H1 (cell line): ENCODE measurements at regions not wholly inside any gene's neighbourhood (a gene's known extent, or its start where the extent isn't known, plus 50 kb on each side); places are given as distances from the start of the nearest gene placed in this dataset.

Experiments used
- CTCF ChIA-PET: fragments of 300-600 bp; sonication (Branson Sonifier 250); formaldehyde crosslinking; loops from one replicate; lab custom pipeline; 2021; ENCODE audit not compliant: partially characterized antibody; lab: Charles Lee
- POLR2A ChIA-PET: fragments of 300-600 bp; sonication (Branson Sonifier 250); formaldehyde crosslinking; loops from one replicate; lab custom pipeline; 2021; ENCODE audit warnings: inconsistent platforms; ENCODE audit not compliant: partially characterized antibody; lab: Charles Lee
- DNase-seq, 2 experiments: peaks; one replicate each; pipeline versions ENCODE4 v3.0.0 to v3.0.0-alpha.2; 2010 to 2022; ENCODE audit warnings: low spot score in 2 of 2, low read depth in 1 of 2, mixed read lengths in 1 of 2
- FAIRE-seq: peaks from 2 replicates; lab custom pipeline; 2011; peaks lifted over from hg19 to GRCh38; lab: Jason Lieb, UNC
- H2AFZ ChIP-seq: 2 replicates; pipeline ENCODE4 v1.8.1; 2012; ENCODE audit warnings: low read length, inconsistent platforms
- H2AK5ac ChIP-seq: 2 replicates; pipeline ENCODE4 v1.6.1; 2013; ENCODE audit warnings: low read depth, low read length
- H2BK120ac ChIP-seq: replicated peaks from 2 replicates; pipeline ENCODE3; 2013; ENCODE audit warnings: low read depth, low read length, inconsistent platforms
- H2BK12ac ChIP-seq: 2 replicates; pipeline ENCODE4 v1.6.1; 2013; ENCODE audit warnings: low read depth, low read length
- H2BK15ac ChIP-seq: 2 replicates; pipeline ENCODE4 v1.6.1; 2013; ENCODE audit warnings: low read length
- H2BK20ac ChIP-seq: 2 replicates; pipeline ENCODE4 v1.6.1; 2013; ENCODE audit warnings: low read length
- H2BK5ac ChIP-seq: 2 replicates; pipeline ENCODE4 v1.6.1; 2013; ENCODE audit warnings: low read depth, low read length
- H3K14ac ChIP-seq: 2 replicates; pipeline ENCODE4 v1.6.1; 2013; ENCODE audit warnings: inconsistent platforms; ENCODE audit not compliant: insufficient read length
- H3K18ac ChIP-seq: 2 replicates; pipeline ENCODE4 v1.6.1; 2013; ENCODE audit warnings: low read length; ENCODE audit errors: extremely low read depth
- H3K23ac ChIP-seq: 2 replicates; pipeline ENCODE4 v1.6.1; 2013; ENCODE audit warnings: inconsistent platforms; ENCODE audit not compliant: insufficient read length
- H3K23me2 ChIP-seq: 2 replicates; pipeline ENCODE4 v1.6.1; 2013; ENCODE audit warnings: low read depth, low read length
- H3K27ac ChIP-seq: 2 replicates; pipeline ENCODE4 v1.6.1; 2011; ENCODE audit warnings: low read depth, low read length, inconsistent platforms
- H3K27me3 ChIP-seq, 4 experiments: replicated peaks in 1 of 4; 1 replicate in 1 of 4; 2 replicates in 3 of 4; pipeline versions ENCODE4 v1.6.1 to v1.8.1; 2011 to 2013; ENCODE audit warnings: low read length in 3 of 4, mild to moderate bottlenecking in 3 of 4, inconsistent platforms in 2 of 4, mixed read lengths in 2 of 4, moderate library complexity in 1 of 4; ENCODE audit not compliant: control insufficient read depth in 3 of 4, insufficient read depth in 3 of 4; ENCODE audit errors: extremely low read depth in 1 of 4
- H3K36me3 ChIP-seq, 4 experiments: 2 replicates each; pipeline versions ENCODE4 v1.6.1 to v1.8.1; 2011 to 2013; ENCODE audit warnings: mild to moderate bottlenecking in 4 of 4, low read length in 3 of 4, moderate library complexity in 2 of 4, control low read depth in 1 of 4, inconsistent platforms in 1 of 4; ENCODE audit not compliant: insufficient read depth in 4 of 4, control insufficient read depth in 2 of 4
- H3K4ac ChIP-seq: replicated peaks from 2 replicates; pipeline ENCODE3; 2013; ENCODE audit warnings: low read length, low read depth, mixed read lengths, inconsistent platforms; ENCODE audit not compliant: insufficient read length
- H3K4me1 ChIP-seq, 4 experiments: replicated peaks in 1 of 4; 1 replicate in 1 of 4; 2 replicates in 3 of 4; pipeline versions ENCODE4 v1.6.1 to v1.8.1; 2011 to 2013; ENCODE audit warnings: low read length in 3 of 4, inconsistent platforms in 2 of 4, mixed read lengths in 1 of 4; ENCODE audit not compliant: insufficient read depth in 4 of 4, control insufficient read depth in 3 of 4
- H3K4me2 ChIP-seq, 2 experiments: 2 replicates each; pipeline versions ENCODE4 v1.6.1 to v1.8.1; 2011 to 2013; ENCODE audit warnings: low read depth in 2 of 2, low read length in 2 of 2, control low read depth in 1 of 2, inconsistent platforms in 1 of 2, mild to moderate bottlenecking in 1 of 2; ENCODE audit not compliant: insufficient read depth in 1 of 2
- H3K4me3 ChIP-seq, 4 experiments: fragments of 200-600, 300-600 bp in 1 of 4; sonication (generic), shearing (Covaris generic), sonication (Bioruptor Twin) in 1 of 4; 2 replicates each; pipeline versions ENCODE4 v1.5.1 to v1.8.1; 2011 to 2016; ENCODE audit warnings: low read length in 4 of 4, low read depth in 3 of 4, control low read depth in 2 of 4, inconsistent platforms in 2 of 4, mild to moderate bottlenecking in 2 of 4, mixed read lengths in 1 of 4, moderate library complexity in 1 of 4; ENCODE audit not compliant: insufficient read depth in 2 of 4; ENCODE audit errors: extremely low read depth in 1 of 4
- H3K56ac ChIP-seq: replicated peaks from 2 replicates; pipeline ENCODE3; 2013; ENCODE audit warnings: low read depth, mild to moderate bottlenecking, mixed read lengths, low read length, inconsistent platforms; ENCODE audit not compliant: insufficient read length
- H3K79me1 ChIP-seq: 2 replicates; pipeline ENCODE4 v1.6.1; 2013; ENCODE audit warnings: low read depth, low read length, control low read depth
- H3K79me2 ChIP-seq, 2 experiments: 2 replicates each; pipeline versions ENCODE4 v1.6.1 to v1.8.1; 2012 to 2013; ENCODE audit warnings: low read length in 2 of 2, mild to moderate bottlenecking in 2 of 2, inconsistent platforms in 1 of 2; ENCODE audit not compliant: insufficient read depth in 2 of 2, control insufficient read depth in 1 of 2
- H3K9ac ChIP-seq, 4 experiments: replicated peaks in 1 of 4; 1 replicate in 1 of 4; 2 replicates in 3 of 4; pipeline versions ENCODE4 v1.6.1 to v1.8.1; 2011 to 2013; ENCODE audit warnings: low read depth in 3 of 4, low read length in 3 of 4, control low read depth in 2 of 4, mild to moderate bottlenecking in 2 of 4, moderate library complexity in 2 of 4, inconsistent platforms in 1 of 4; ENCODE audit errors: extremely low read depth in 1 of 4
- H3K9me3 ChIP-seq, 2 experiments: 2 replicates each; pipeline versions ENCODE4 v1.6.1 to v1.8.1; 2012 to 2013; ENCODE audit warnings: mild to moderate bottlenecking in 2 of 2, moderate library complexity in 2 of 2, control low read depth in 1 of 2, inconsistent platforms in 1 of 2, low read depth in 1 of 2, low read length in 1 of 2, mixed read lengths in 1 of 2; ENCODE audit not compliant: insufficient read depth in 2 of 2
- H4K20me1 ChIP-seq, 2 experiments: replicated peaks in 1 of 2; 2 replicates each; pipeline versions ENCODE3 to v1.8.1; 2011 to 2013; ENCODE audit warnings: inconsistent platforms in 2 of 2, low read length in 2 of 2, mild to moderate bottlenecking in 1 of 2; ENCODE audit not compliant: insufficient read depth in 2 of 2, control insufficient read depth in 1 of 2
- H4K5ac ChIP-seq: 2 replicates; pipeline ENCODE4 v1.6.1; 2013; ENCODE audit warnings: low read length, low read depth, mixed read lengths, inconsistent platforms; ENCODE audit not compliant: insufficient read length
- H4K8ac ChIP-seq: 2 replicates; pipeline ENCODE4 v1.8.0; 2013; ENCODE audit warnings: mild to moderate bottlenecking, moderate library complexity, low read length, inconsistent platforms; ENCODE audit not compliant: insufficient read depth; ENCODE audit errors: extremely low read depth
- H4K91ac ChIP-seq: replicated peaks from 2 replicates; pipeline ENCODE3; 2013; ENCODE audit warnings: low read length, mixed read lengths, inconsistent platforms; ENCODE audit not compliant: insufficient read length
- FOSL1 ChIP-seq: IDR thresholded peaks from 2 replicates; pipeline ENCODE4 v1.6.1; 2011; ENCODE audit warnings: mild to moderate bottlenecking, low read depth, low read length, moderate library complexity; ENCODE audit not compliant: insufficient read depth
- JUN ChIP-seq: IDR thresholded peaks from 2 replicates; pipeline ENCODE4 v1.6.1; 2011; ENCODE audit warnings: low read depth, mild to moderate bottlenecking, improper control_type of control experiment, low read length
- WGBS, 2 experiments: shearing (Covaris generic) in 1 of 2; methylation state at CpG; one replicate each; pipeline versions ENCODE4 v1.1.6 to v1.1.7; 2013 to 2015; ENCODE audit warnings: low lambda C conversion rate in 2 of 2, mixed read lengths in 2 of 2, inconsistent platforms in 1 of 2, low coverage in 1 of 2, missing lambda C conversion rate in 1 of 2; ENCODE audit not compliant: insufficient replicate concordance in 2 of 2, insufficient coverage in 1 of 2, insufficient read length in 1 of 2; ENCODE audit errors: extremely low coverage in 1 of 2, missing lambda C conversion rate in 1 of 2; 5-methylcytosine and 5-hydroxymethylcytosine counted together

DNA sequence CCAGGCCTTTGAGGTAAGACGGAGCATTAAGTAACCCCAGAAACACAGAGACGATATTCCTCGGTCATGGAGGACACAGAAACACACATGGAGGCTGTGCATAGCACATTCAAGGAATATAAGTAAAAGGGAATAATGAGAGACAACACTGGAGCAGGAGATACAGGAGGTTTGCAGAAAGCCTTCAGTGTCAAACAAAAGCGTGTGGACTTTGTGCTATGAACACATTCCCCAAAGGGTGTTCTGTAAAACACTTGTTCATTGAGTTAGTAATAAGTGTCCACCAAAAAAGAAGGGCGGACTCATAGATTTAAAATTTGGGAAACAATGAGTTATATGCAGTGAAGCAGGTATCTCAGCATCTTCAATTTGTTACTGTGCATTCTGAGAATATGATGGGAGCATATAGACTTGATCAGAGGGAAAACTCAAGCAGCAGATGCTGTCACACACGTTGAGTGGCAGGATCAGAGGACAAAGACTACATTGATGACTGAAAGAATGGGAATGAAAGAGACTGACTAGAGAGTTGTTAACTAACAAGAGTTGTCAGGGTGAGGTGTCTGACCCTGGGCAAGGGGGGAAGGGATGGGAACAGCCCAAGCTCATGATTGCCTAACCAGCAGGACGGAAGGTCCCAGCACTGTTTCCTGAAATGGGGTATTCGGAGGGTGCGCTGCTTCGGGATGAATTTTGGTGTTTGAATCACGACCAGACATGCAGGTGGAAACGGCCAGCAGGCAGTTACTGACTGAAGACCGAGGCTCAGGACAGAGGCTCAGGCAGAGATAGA is 85.2 kb upstream of the VIPR2 start:
- Histone ChIP-seq H3K23ac (no peak overlapping the region), H3K9me3 (peaks cover 73 to 90% of the 10 kb centered on the region in 2 experiments), H2BK5ac (no peak overlapping the region), H2BK12ac (no peak overlapping the region), H3K27ac (no peak overlapping the region), H4K8ac (no peak overlapping the region), H4K20me1 (no peaks in the 10 kb centered on the region), H3K4ac (no peak overlapping the region), H3K79me2 (no peaks in the 10 kb centered on the region), H3K18ac (no peak overlapping the region), H3K23me2 (no peaks in the 10 kb centered on the region), H3K56ac (no peak overlapping the region), H3K14ac (no peak overlapping the region), H3K27me3 (no peaks in the 10 kb centered on the region), H2AK5ac (no peak overlapping the region), H3K4me3 (no peak overlapping the region), H3K9ac (no peak overlapping the region), H3K4me2 (no peak overlapping the region), H3K4me1 (no peaks in the 10 kb centered on the region), H4K91ac (no peak overlapping the region), H2BK120ac (no peak overlapping the region), H2AFZ (no peak overlapping the region), H3K36me3 (no peaks in the 10 kb centered on the region), H2BK20ac (no peak overlapping the region), H4K5ac (no peak overlapping the region), H2BK15ac (no peak overlapping the region), H3K79me1 (no peaks in the 10 kb centered on the region)
- TF ChIP-seq JUN (no peak), FOSL1 (no peak)
- ChIA-PET POLR2A (no interaction called here), CTCF (interaction anchor here (0.7 kb wide), 1 partner anchor 494 kb away, joined by 6 read pairs; no protein-coding TSS in a partner anchor)
- FAIRE-seq (no peak), DNase-seq (no peak)
- WGBS, 2 experiments: 80% methylated on average over 13 of the region's 13 CpGs; no CpG with 5 or more reads in 1 of the 2 experiments
